ENCODE measurements at regions not wholly inside any gene's neighbourhood (a gene's known extent, or its start where the extent isn't known, plus 50 kb on each side); places are given as distances from the start of the nearest gene placed in this dataset.

- TF ChIP-seq SMC3 (conservative IDR thresholded peaks at IDR 0.05; ENCODE audit: poor library complexity) (no peak), EP300 (conservative IDR thresholded peaks at IDR 0.05; ENCODE audit: poor library complexity, severe bottlenecking) (no peak), RAD21 (conservative IDR thresholded peaks at IDR 0.05) (no peak), MXI1 (conservative IDR thresholded peaks at IDR 0.05; ENCODE audit: poor library complexity, severe bottlenecking) (no peak), REST (IDR thresholded peaks at IDR 0.05; ENCODE audit: borderline replicate concordance) (no peak), TAF1 (IDR thresholded peaks at IDR 0.05; ENCODE audit: low read depth) (no peak), EZH2 (IDR thresholded peaks at IDR 0.05; ENCODE audit: borderline replicate concordance, insufficient read depth, low read length, poor library complexity, severe bottlenecking) (no peak), POLR2AphosphoS5 (IDR thresholded peaks at IDR 0.05) (no peak), CTCF (IDR thresholded peaks at IDR 0.05; ENCODE audit: poor library complexity, severe bottlenecking) (no peak)
- H2AFZ ChIP-seq (ENCODE audit: low read depth, low read length), result no peak overlapping the region
Observed at GRCh38 chr7:117961235-117961634, 88.0 kb upstream of the CTTNBP2 start.

DNA sequence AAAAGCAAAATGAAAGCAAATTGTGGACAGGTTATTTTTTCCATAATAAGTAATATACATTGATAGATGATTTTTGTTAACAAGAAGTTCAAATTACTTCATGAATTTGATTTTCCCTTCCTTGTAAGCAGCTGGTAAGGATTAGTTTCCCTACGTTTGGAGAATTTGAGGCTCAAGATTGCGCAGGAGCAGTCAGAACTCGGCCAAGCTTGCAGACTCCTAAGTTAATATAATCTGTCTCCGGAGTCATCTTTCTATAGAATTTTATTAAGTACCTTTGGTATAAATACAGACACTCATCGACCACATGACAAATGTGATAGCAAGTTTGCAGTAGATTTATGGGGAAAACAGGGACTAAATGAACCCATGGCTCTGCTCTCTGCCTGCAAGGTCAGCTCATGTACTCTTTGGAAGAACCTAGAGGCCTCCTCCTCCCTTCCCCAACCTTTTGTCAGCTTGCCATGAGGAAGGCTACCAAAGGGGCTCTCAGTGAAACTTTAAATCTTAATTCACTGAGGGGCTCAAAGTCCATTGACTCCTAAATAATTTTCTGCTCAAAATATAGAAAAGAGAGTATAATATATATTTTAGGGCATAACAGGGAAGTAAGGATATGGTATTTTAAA lies 89.2 kb upstream of the CTTNBP2 start:
- no peak overlapping the region for H3K9ac ChIP-seq (ENCODE audit: low read length)
- no peaks in the 10 kb centered on the region for H3K36me3 ChIP-seq (ENCODE audit: insufficient read depth, low read length)
- H3K9me2 ChIP-seq (ENCODE audit: insufficient read depth, low read length), result no peaks in the 10 kb centered on the region
- TF ChIP-seq EZH2 (IDR thresholded peaks at IDR 0.05; ENCODE audit: borderline replicate concordance, insufficient read depth, low read length, poor library complexity, severe bottlenecking) (no peak), RAD21 (conservative IDR thresholded peaks at IDR 0.05) (no peak)
- H3K27ac ChIP-seq (ENCODE audit: low read length), result no peak overlapping the region
- no peaks in the 10 kb centered on the region for H4K20me1 ChIP-seq (ENCODE audit: insufficient read depth)
- no peak overlapping the region for H3K4me2 ChIP-seq (ENCODE audit: low read length)
- H3K79me2 ChIP-seq (replicated peaks; ENCODE audit: insufficient read depth, low read length), result no peaks in the 10 kb centered on the region
- H3K27me3 ChIP-seq (ENCODE audit: insufficient read depth, low read depth, low read length), result no peaks in the 10 kb centered on the region
- no peaks in the 10 kb centered on the region for H3F3A ChIP-seq (ENCODE audit: insufficient read depth, low read length, poor library complexity, severe bottlenecking)
- no peaks in the 10 kb centered on the region for H3K9me3 ChIP-seq (ENCODE audit: low read length)
- no peak overlapping the region for H3K4me3 ChIP-seq (ENCODE audit: low read length)
- H2AFZ ChIP-seq (ENCODE audit: low read depth, low read length), result no peak overlapping the region

More at GRCh38 chr7:117961235-117961634, 88.0 kb upstream of the CTTNBP2 start:
- H3K4me2 ChIP-seq (ENCODE audit: low read length), result no peak overlapping the region
- no peaks in the 10 kb centered on the region for H3K9me3 ChIP-seq (ENCODE audit: low read length)
- H3K27me3 ChIP-seq (ENCODE audit: insufficient read depth, low read depth, low read length), result no peaks in the 10 kb centered on the region
- H3K4me3 ChIP-seq (ENCODE audit: low read length), result no peak overlapping the region
- H3K79me2 ChIP-seq (replicated peaks; ENCODE audit: insufficient read depth, low read length), result no peaks in the 10 kb centered on the region
- H3K9me2 ChIP-seq (ENCODE audit: insufficient read depth, low read length), result no peaks in the 10 kb centered on the region
- H3K27ac ChIP-seq (ENCODE audit: low read length), result no peak overlapping the region
- H3K9ac ChIP-seq (ENCODE audit: low read length), result no peak overlapping the region
- no peaks in the 10 kb centered on the region for H4K20me1 ChIP-seq (ENCODE audit: insufficient read depth)
- H3F3A ChIP-seq (ENCODE audit: insufficient read depth, low read length, poor library complexity, severe bottlenecking), result no peaks in the 10 kb centered on the region
- H3K36me3 ChIP-seq (ENCODE audit: insufficient read depth, low read length), result no peaks in the 10 kb centered on the region

Measured in neural cell (in vitro differentiated cells).